NCI-H526 (cell line): ENCODE measurements at regions not wholly inside any gene's neighbourhood (a gene's known extent, or its start where the extent isn't known, plus 50 kb on each side); places are given as distances from the start of the nearest gene placed in this dataset.
A peak's percentile ranks its signal among the peaks of the same experiment; 100 is the strongest.

Source experiments
- DNase-seq, 2 experiments: peaks; one replicate each; lab custom pipeline; 2025; lab: John Stamatoyannopoulos, UW

GRCh38 chr22:48984639-48985038, 843.0 kb downstream of the BRD1 start:
- DNase-seq, result no peak

DNA sequence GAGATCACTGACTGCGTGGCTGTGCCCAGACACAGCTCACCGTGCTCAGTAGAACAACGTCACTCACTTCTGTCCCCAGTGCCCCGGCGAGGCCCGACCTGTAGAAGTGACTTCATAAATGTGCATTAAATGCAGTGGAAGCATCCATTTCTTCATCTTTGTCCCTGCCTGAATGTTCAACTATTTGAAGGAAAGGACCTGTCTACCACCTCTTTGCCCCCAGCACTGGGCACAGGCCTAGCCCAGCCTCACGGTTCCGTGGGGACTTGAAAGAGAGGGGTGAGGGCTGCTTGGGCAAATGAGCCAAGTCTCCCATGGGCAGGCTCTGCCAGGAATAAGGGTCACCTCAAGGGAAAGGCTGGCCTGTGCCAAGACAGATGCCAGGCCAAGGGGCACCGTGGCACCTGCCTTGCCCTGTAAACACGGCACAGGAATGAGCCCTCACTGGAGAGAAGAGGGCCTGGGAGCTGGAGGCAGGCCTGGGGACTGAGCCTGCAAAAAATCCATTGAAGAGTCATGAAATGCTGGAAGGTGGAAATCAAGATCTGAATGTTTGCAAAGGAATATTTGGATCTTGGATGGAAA, 845.3 kb downstream of the BRD1 start:
- DNase-seq, result no peak

GRCh38 chr22:48981371-48982061, 846.2 kb downstream of the BRD1 start:
- DNase-seq, result peak in 1 of 2 experiments; percentile 20

GRCh38 chr22:48980918-48981317, 846.8 kb downstream of the BRD1 start:
- DNase-seq, result peak in 1 of 2 experiments; percentile 51

GRCh38 chr22:48980409-48980808, 847.3 kb downstream of the BRD1 start:
- DNase-seq, result no peak

DNA sequence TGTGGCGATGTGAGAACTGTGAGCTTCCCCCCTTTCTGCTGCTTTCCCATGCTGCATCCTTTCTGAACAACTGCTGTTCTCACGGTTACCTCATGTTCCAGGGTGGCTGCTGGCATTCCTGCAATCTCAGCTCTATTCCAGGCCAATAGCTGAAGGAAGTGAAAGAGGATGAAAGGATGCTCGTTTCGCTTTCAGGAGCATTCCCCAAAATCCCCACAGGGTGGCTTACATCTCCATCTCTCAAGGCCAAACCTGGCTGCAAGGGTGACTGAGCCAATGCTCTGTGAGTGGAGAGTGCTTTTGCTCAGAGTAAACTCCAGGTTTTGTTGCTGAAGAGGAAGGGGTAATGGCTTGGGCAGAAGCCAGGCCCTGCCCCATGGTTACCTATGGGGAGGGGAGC, 848.2 kb downstream of the BRD1 start:
- DNase-seq, result peak in 1 of 2 experiments; percentile 31

- DNase-seq, result no peak
Measured at GRCh38 chr22:48976556-48977535, 850.8 kb downstream of the BRD1 start.

DNA sequence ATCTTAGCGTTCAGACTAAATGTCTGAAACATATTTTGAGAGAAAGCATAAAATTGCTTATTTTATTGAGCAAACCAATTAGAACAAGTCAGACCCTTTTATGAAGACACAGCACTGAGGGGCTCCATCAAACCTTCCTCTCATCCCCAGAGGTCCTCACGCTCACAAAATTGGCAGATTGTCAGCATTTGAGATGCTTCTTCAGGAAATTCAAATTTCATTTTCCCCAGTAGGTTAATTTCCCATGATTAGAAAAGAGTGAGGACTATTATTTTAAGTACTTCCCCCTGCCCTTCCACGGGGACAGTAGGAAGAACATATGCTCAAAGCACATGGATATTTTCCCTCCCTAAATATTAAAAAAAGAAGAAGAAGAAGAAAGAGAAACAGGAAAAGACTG, 851.8 kb downstream of the BRD1 start:
- no peak for DNase-seq

DNA sequence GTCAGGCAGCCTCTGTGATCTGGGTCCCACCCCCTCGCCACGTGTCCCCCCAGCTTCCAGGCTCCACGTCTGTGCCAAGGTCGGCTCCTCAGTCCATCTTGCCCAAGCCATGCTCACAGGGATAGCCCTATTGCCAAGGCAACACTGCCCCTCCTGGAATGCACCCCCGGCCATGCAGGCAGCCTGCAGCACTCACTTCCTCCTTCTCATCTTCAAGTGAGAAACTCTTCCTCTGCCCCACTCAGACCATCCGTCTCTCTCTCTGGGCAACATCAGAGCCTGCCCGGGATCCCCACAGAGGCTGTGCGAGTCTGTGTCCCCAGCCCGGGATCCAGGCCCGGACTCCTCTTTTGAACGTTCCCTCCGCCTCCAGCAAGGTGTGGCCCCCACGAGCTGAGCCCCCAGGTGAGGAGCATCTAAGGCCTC, 852.3 kb downstream of the BRD1 start:
- DNase-seq, result no peak

- DNase-seq, result no peak
Measured at GRCh38 chr22:48974443-48975315, 853.0 kb downstream of the BRD1 start.

DNA sequence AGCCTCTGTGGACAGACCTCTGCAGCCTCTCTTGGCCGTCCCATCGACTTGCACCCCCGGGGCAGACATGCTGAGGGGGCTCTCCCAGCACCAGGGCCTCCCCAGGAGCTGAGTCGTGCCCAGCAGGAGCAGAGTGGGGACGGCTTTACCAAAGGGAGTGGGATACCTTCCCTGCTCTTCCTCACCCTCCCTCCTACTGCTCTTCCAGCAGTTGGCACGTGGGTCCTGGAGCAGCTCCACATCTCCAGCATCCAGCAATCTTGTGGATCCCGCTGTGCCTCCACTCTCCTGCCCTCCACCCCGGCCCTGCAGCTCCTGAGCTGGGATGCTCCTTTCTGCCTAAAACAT, 854.0 kb downstream of the BRD1 start:
- no peak for DNase-seq

DNA sequence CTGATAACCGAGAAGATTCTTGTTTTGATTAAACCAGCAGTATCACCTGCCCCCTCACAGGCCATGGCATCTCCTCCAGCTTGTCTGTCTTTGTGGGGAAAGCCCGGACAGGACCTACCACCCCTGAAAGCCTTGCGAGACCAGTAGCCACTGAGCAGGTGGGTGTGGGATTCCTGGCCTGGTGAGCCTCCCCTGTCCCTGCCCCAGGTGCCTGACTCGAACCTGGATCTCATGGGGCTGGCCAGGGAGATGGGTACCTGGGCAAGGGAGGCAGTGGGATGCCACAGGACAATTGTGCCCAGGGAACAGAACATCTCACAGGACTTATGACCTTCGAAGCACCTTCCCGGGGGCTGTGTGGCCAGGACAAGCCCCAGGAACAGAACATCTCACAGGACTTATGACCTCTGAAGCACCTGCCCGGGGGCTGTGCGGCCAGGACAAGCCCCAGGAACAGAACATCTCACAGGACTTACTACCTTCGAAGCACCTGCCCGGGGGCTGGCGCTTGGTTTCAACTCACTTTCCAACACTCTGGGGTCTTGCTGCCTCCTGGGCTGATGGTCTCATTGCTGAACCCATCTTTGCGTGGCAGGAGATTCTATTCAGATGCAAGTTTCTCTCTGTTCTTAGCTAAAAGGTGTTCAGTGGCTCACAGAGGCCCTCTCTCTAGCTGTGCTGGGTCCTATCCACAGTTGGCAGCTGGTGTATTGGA, 854.5 kb downstream of the BRD1 start:
- no peak for DNase-seq

- DNase-seq, result peak; percentile 33 to 70
Measured at GRCh38 chr22:48968201-48968959, 859.3 kb downstream of the BRD1 start.

DNA sequence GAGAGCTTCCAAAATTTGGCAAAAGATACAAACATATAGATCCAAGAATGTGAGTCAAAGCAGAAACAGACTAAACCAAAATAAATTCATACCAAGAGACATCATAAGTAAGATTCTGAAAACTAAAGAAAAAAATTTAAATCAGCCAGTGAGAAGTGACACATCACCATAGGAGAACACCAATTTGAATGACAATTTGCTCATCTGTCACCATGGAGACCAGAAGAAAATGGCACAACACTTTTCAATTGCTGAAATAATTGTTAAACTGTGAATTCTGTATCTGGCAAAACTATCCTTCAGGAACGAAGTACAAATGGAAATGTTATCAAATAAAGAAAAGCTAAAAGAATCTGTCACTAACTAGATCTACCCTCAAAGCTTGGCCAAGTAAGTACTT, 864.3 kb downstream of the BRD1 start:
- no peak for DNase-seq

DNA sequence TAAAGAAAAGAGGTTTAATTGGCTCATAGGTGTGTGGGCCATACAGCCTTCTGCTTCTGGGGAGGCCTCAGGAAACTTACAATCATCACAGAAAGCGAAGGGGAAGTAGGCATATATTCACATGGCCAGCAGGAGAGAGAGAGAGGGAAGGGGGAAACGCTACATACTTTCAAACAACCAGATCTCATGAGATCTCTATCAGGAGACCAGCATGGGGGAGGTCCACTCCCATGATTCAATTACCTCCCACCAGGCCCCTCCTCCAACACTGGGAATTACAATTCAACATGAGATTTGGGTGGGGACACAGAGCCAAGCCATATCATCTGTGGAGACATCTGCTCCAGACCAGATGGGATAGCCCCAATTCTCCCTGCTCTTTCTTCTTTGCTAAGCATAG, 866.0 kb downstream of the BRD1 start:
- DNase-seq, result no peak

- no peak for DNase-seq
Measured at GRCh38 chr22:48960980-48961660, 866.6 kb downstream of the BRD1 start.

GRCh38 chr22:48960576-48960975, 867.1 kb downstream of the BRD1 start:
- DNase-seq, result no peak

GRCh38 chr22:48959496-48959895, 868.2 kb downstream of the BRD1 start:
- no peak for DNase-seq

DNA sequence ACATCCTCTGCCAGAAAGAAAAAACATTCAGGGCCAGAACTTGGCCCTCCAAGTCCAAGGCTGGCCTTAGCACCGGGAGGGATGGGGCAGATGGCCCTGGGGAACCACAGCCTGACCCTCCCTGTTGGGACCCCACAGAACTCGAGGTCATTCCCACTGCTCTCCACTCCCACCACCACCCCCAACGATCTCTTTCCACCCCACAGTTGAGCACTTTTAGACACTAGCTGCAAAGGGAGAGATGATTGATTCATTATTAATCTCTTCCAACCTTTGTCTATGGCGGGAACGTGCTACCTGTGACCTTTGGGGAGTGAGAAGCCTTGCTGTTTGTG, 869.7 kb downstream of the BRD1 start:
- DNase-seq, result no peak
